Uterus (tissue), 2 donors: ENCODE measurements at regions not wholly inside any gene's neighbourhood (a gene's known extent, or its start where the extent isn't known, plus 50 kb on each side); places are given as distances from the start of the nearest gene placed in this dataset.

Experiments
- POLR2A ChIP-seq, 2 donors: fragments of 450-650 bp; IDR thresholded peaks; one replicate each; pipeline ENCODE4 v1.6.1; 2016; ENCODE audit warnings: antibody characterized with exemption in 2 of 2, mild to moderate bottlenecking in 1 of 2, moderate library complexity in 1 of 2
- TF ChIP-seq, protein P1 (sequence below), 4 experiments: fragments of 200-600 bp in 2 of 4; fragments of 450-650 bp in 2 of 4; sonication (generic) in 2 of 4; IDR thresholded peaks; one replicate each; pipeline ENCODE4 v1.5.1; 2016 to 2019; ENCODE audit warnings: antibody characterized with exemption in 4 of 4, mild to moderate bottlenecking in 2 of 4, moderate library complexity in 1 of 4

DNA sequence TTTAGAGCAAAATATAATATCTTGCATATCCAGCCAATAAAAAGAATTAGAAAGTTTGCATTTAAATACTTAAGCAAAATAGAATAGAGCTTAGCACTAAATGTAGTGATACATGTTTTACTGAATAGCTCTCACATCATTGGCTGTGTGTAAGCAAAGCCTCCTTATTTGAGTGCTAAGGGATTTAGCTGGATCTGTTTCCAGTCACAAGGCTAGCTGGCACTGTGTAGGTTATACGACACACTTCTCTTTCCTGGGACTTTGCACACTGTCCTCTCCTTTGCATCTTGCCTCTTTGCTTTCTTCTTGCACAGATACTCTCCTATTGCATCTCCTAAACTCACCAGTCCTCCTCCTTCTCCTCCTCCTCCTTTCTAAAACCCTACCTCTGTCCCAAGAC, 423.8 kb downstream of the KLF5 start:
- TF ChIP-seq POLR2A (IDR thresholded peaks at IDR 0.05) = no peak
- TF ChIP-seq, protein P1, sequence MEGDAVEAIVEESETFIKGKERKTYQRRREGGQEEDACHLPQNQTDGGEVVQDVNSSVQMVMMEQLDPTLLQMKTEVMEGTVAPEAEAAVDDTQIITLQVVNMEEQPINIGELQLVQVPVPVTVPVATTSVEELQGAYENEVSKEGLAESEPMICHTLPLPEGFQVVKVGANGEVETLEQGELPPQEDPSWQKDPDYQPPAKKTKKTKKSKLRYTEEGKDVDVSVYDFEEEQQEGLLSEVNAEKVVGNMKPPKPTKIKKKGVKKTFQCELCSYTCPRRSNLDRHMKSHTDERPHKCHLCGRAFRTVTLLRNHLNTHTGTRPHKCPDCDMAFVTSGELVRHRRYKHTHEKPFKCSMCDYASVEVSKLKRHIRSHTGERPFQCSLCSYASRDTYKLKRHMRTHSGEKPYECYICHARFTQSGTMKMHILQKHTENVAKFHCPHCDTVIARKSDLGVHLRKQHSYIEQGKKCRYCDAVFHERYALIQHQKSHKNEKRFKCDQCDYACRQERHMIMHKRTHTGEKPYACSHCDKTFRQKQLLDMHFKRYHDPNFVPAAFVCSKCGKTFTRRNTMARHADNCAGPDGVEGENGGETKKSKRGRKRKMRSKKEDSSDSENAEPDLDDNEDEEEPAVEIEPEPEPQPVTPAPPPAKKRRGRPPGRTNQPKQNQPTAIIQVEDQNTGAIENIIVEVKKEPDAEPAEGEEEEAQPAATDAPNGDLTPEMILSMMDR (IDR thresholded peaks at IDR 0.05) = no peak
